ENCODE measurements at regions not wholly inside any gene's neighbourhood (a gene's known extent, or its start where the extent isn't known, plus 50 kb on each side); places are given as distances from the start of the nearest gene placed in this dataset.

DNA sequence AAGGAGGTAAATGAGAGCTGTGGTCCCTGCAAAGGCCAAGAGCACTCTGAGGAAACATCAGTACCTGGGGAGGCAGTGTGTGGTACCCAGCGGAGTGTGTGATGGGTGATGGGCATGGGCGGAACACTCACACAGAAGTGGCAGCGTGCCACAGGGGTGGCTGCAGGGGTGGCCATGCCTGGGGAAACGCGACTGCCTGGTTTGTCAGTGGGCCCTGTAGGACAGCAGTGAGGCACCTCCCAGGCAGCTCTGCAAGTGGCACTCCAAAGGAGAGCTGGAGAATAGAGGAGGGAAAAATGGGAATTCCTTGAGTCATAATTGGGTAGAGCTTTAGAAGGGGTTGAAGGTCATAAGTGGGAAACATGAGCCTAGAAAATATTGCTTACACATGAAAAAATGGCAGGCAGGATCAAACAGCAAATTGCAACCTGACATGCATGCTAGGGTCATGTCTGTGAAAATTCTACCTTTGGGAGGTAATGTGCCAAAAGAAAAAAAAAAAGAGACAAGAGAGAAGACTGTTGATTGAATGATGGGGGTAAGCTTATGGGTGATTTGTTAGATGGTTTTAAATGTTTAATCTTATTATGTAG is 138.4 kb downstream of the RPLP1 start:
- no peak overlapping the region for H2AFZ ChIP-seq (ENCODE audit: low read depth)
- 86% methylated on average over 5 of the region's 5 CpGs for WGBS (ENCODE audit: low lambda C conversion rate)
- H3K4me3 ChIP-seq (ENCODE audit: low read depth in 2 of 2, low read length in 1 of 2): no peak overlapping the region
- H3K27ac ChIP-seq (ENCODE audit: low read depth in 2 of 2, low read length in 1 of 2): no peak overlapping the region
- peaks cover 20% of the 10 kb centered on the region; the same call in 1 of the 2 replicates for H3K27me3 ChIP-seq (ENCODE audit: insufficient read depth)
- no peaks in the 10 kb centered on the region for H3K9me3 ChIP-seq
- DNase-seq: no peak
- no peaks in the 10 kb centered on the region for H3K79me2 ChIP-seq (ENCODE audit: insufficient read depth)
- H3K9me2 ChIP-seq: no peaks in the 10 kb centered on the region
- H3K4me1 ChIP-seq (ENCODE audit: control insufficient read depth in 1 of 2, insufficient read depth in 2 of 2, low read depth in 1 of 2, low read length in 1 of 2): no peaks in the 10 kb centered on the region; a peak in 1 of 4 replicates
- ChIA-PET POLR2A (no interaction called here), CTCF (interaction anchor here (0.8 kb wide), 1 partner anchor 15 kb away, joined by 3 read pairs; no protein-coding TSS in a partner anchor)
- H3K9ac ChIP-seq: no peak overlapping the region
- H3K4me2 ChIP-seq: no peak overlapping the region
- H4K20me1 ChIP-seq (ENCODE audit: insufficient read depth): no peaks in the 10 kb centered on the region
- no peaks in the 10 kb centered on the region for H3K36me3 ChIP-seq (replicated peaks in 1 of 2; ENCODE audit: control insufficient read depth in 1 of 2, insufficient read depth in 2 of 2, low read length in 1 of 2)
- TF ChIP-seq TAF1 (IDR thresholded peaks at IDR 0.05; ENCODE audit: borderline replicate concordance, low read depth, low read length) (no peak), RXRA (IDR thresholded peaks at IDR 0.05; ENCODE audit: borderline replicate concordance, low read depth) (no peak), EP300 (IDR thresholded peaks at IDR 0.05; ENCODE audit: borderline replicate concordance in 1 of 2, low read depth in 1 of 2, low read length in 1 of 2) (no peak), FOXJ3 (CRISPR knock-in tag; IDR thresholded peaks at IDR 0.05) (no peak), SMC3 (IDR thresholded peaks at IDR 0.05; ENCODE audit: low read depth, low read length) (no peak), GATA2 (CRISPR knock-in tag; IDR thresholded peaks at IDR 0.05) (no peak), TCF12 (IDR thresholded peaks at IDR 0.05) (no peak), RCOR1 (IDR thresholded peaks at IDR 0.05; ENCODE audit: low read length) (no peak), NRF1 (IDR thresholded peaks at IDR 0.05; ENCODE audit: low read depth, low read length) (no peak), FOXM1 (IDR thresholded peaks at IDR 0.05; ENCODE audit: low read depth) (no peak), YY1 (IDR thresholded peaks at IDR 0.05; ENCODE audit: low read depth) (no peak), CHD2 (IDR thresholded peaks at IDR 0.05; ENCODE audit: low read length, partially characterized antibody) (no peak), MEF2A (IDR thresholded peaks at IDR 0.05; ENCODE audit: borderline replicate concordance, low read depth) (no peak)
- TF ChIP-seq, protein P1, sequence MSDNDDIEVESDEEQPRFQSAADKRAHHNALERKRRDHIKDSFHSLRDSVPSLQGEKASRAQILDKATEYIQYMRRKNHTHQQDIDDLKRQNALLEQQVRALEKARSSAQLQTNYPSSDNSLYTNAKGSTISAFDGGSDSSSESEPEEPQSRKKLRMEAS (IDR thresholded peaks at IDR 0.05; ENCODE audit: low read depth): no peak
- TF ChIP-seq, protein P2, sequence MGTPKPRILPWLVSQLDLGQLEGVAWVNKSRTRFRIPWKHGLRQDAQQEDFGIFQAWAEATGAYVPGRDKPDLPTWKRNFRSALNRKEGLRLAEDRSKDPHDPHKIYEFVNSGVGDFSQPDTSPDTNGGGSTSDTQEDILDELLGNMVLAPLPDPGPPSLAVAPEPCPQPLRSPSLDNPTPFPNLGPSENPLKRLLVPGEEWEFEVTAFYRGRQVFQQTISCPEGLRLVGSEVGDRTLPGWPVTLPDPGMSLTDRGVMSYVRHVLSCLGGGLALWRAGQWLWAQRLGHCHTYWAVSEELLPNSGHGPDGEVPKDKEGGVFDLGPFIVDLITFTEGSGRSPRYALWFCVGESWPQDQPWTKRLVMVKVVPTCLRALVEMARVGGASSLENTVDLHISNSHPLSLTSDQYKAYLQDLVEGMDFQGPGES (IDR thresholded peaks at IDR 0.05; ENCODE audit: low read depth, low read length): no peak
- TF ChIP-seq, protein P3, sequence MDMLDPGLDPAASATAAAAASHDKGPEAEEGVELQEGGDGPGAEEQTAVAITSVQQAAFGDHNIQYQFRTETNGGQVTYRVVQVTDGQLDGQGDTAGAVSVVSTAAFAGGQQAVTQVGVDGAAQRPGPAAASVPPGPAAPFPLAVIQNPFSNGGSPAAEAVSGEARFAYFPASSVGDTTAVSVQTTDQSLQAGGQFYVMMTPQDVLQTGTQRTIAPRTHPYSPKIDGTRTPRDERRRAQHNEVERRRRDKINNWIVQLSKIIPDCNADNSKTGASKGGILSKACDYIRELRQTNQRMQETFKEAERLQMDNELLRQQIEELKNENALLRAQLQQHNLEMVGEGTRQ (IDR thresholded peaks at IDR 0.05; ENCODE audit: borderline replicate concordance, low read depth, low read length): no peak
- TF ChIP-seq, protein P4, sequence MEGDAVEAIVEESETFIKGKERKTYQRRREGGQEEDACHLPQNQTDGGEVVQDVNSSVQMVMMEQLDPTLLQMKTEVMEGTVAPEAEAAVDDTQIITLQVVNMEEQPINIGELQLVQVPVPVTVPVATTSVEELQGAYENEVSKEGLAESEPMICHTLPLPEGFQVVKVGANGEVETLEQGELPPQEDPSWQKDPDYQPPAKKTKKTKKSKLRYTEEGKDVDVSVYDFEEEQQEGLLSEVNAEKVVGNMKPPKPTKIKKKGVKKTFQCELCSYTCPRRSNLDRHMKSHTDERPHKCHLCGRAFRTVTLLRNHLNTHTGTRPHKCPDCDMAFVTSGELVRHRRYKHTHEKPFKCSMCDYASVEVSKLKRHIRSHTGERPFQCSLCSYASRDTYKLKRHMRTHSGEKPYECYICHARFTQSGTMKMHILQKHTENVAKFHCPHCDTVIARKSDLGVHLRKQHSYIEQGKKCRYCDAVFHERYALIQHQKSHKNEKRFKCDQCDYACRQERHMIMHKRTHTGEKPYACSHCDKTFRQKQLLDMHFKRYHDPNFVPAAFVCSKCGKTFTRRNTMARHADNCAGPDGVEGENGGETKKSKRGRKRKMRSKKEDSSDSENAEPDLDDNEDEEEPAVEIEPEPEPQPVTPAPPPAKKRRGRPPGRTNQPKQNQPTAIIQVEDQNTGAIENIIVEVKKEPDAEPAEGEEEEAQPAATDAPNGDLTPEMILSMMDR (IDR thresholded peaks at IDR 0.05): no peak
- TF ChIP-seq, protein P5, sequence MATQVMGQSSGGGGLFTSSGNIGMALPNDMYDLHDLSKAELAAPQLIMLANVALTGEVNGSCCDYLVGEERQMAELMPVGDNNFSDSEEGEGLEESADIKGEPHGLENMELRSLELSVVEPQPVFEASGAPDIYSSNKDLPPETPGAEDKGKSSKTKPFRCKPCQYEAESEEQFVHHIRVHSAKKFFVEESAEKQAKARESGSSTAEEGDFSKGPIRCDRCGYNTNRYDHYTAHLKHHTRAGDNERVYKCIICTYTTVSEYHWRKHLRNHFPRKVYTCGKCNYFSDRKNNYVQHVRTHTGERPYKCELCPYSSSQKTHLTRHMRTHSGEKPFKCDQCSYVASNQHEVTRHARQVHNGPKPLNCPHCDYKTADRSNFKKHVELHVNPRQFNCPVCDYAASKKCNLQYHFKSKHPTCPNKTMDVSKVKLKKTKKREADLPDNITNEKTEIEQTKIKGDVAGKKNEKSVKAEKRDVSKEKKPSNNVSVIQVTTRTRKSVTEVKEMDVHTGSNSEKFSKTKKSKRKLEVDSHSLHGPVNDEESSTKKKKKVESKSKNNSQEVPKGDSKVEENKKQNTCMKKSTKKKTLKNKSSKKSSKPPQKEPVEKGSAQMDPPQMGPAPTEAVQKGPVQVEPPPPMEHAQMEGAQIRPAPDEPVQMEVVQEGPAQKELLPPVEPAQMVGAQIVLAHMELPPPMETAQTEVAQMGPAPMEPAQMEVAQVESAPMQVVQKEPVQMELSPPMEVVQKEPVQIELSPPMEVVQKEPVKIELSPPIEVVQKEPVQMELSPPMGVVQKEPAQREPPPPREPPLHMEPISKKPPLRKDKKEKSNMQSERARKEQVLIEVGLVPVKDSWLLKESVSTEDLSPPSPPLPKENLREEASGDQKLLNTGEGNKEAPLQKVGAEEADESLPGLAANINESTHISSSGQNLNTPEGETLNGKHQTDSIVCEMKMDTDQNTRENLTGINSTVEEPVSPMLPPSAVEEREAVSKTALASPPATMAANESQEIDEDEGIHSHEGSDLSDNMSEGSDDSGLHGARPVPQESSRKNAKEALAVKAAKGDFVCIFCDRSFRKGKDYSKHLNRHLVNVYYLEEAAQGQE (IDR thresholded peaks at IDR 0.05; ENCODE audit: low read depth, low read length): no peak
- TF ChIP-seq, protein P6, sequence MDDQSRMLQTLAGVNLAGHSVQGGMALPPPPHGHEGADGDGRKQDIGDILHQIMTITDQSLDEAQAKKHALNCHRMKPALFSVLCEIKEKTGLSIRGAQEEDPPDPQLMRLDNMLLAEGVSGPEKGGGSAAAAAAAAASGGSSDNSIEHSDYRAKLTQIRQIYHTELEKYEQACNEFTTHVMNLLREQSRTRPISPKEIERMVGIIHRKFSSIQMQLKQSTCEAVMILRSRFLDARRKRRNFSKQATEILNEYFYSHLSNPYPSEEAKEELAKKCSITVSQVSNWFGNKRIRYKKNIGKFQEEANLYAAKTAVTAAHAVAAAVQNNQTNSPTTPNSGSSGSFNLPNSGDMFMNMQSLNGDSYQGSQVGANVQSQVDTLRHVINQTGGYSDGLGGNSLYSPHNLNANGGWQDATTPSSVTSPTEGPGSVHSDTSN (IDR thresholded peaks at IDR 0.05): no peak
- TF ChIP-seq, protein P7, sequence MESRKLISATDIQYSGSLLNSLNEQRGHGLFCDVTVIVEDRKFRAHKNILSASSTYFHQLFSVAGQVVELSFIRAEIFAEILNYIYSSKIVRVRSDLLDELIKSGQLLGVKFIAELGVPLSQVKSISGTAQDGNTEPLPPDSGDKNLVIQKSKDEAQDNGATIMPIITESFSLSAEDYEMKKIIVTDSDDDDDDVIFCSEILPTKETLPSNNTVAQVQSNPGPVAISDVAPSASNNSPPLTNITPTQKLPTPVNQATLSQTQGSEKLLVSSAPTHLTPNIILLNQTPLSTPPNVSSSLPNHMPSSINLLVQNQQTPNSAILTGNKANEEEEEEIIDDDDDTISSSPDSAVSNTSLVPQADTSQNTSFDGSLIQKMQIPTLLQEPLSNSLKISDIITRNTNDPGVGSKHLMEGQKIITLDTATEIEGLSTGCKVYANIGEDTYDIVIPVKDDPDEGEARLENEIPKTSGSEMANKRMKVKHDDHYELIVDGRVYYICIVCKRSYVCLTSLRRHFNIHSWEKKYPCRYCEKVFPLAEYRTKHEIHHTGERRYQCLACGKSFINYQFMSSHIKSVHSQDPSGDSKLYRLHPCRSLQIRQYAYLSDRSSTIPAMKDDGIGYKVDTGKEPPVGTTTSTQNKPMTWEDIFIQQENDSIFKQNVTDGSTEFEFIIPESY (IDR thresholded peaks at IDR 0.05; ENCODE audit: borderline replicate concordance, low read depth): no peak
- no peaks in the 10 kb centered on the region for H3F3A ChIP-seq (replicated peaks; ENCODE audit: insufficient read depth)

All from SK-N-SH (cell line).